OCI-LY7 (cell line): ENCODE measurements at regions not wholly inside any gene's neighbourhood (a gene's known extent, or its start where the extent isn't known, plus 50 kb on each side); places are given as distances from the start of the nearest gene placed in this dataset.

ENCODE experiments used
- BruUV-seq: library from RNA; stranded (reverse); fragments of 400-500 nt; replicated peaks from 2 replicates; lab custom pipeline; 2021; lab: Mats Ljungman, UMichigan
- CTCF ChIA-PET: fragments of 300-600 bp; sonication (Branson Sonifier 250); formaldehyde crosslinking; loops from one replicate; lab custom pipeline; 2022; ENCODE audit warnings: antibody characterized with exemption; ENCODE audit not compliant: unreplicated experiment; lab: Charles Lee
- POLR2A ChIA-PET: fragments of 300-600 bp; sonication (Branson Sonifier 250); formaldehyde crosslinking; loops from one replicate; lab custom pipeline; 2022; ENCODE audit warnings: antibody characterized with exemption; lab: Charles Lee
- DNase-seq: peaks from one replicate; pipeline ENCODE4 v3.0.0-alpha.2; 2015; ENCODE audit warnings: low spot score
- H2AFZ ChIP-seq: fragments of 200-600 bp; sonication (generic), shearing (Covaris generic); 2 replicates; pipeline ENCODE4 v1.6.1; 2014; ENCODE audit warnings: mild to moderate bottlenecking, antibody characterized with exemption, low read length, moderate library complexity
- H3K27ac ChIP-seq: fragments of 200-600 bp; sonication (generic); 2 replicates; pipeline ENCODE4 v1.5.1; 2014; ENCODE audit warnings: mixed run types, low read depth, mild to moderate bottlenecking, moderate library complexity, low read length, inconsistent platforms; ENCODE audit not compliant: poor library complexity, severe bottlenecking
- H3K36me3 ChIP-seq: fragments of 200-600 bp; sonication (generic); 2 replicates; pipeline ENCODE4 v1.6.1; 2014; ENCODE audit warnings: mild to moderate bottlenecking, antibody characterized with exemption, low read length, moderate library complexity, mixed read lengths; ENCODE audit not compliant: insufficient read depth
- H3K4me1 ChIP-seq: fragments of 200-600 bp; sonication (generic); 2 replicates; pipeline ENCODE4 v1.5.1; 2014; ENCODE audit warnings: mild to moderate bottlenecking, low read length; ENCODE audit not compliant: insufficient read depth, poor library complexity, severe bottlenecking
- H3K4me2 ChIP-seq: fragments of 200-600 bp; sonication (generic); 2 replicates; pipeline ENCODE4 v1.6.1; 2014; ENCODE audit warnings: mild to moderate bottlenecking, low read length
- H3K4me3 ChIP-seq: fragments of 200-600 bp; sonication (generic); 2 replicates; pipeline ENCODE4 v1.5.1; 2014; ENCODE audit warnings: mild to moderate bottlenecking, low read depth, low read length; ENCODE audit not compliant: poor library complexity, severe bottlenecking
- H3K79me2 ChIP-seq: fragments of 200-600 bp; sonication (generic); 2 replicates; pipeline ENCODE4 v1.6.1; 2016; ENCODE audit warnings: low read depth, mild to moderate bottlenecking, low read length, moderate library complexity, mixed read lengths; ENCODE audit not compliant: insufficient read depth
- H3K9me2 ChIP-seq: fragments of 200-600 bp; sonication (generic); 2 replicates; pipeline ENCODE4 v1.6.1; 2016; ENCODE audit warnings: mild to moderate bottlenecking, low read length, mixed read lengths; ENCODE audit not compliant: insufficient read depth
- H3K9me3 ChIP-seq: fragments of 200-600 bp; sonication (generic); 2 replicates; pipeline ENCODE4 v1.6.1; 2014; ENCODE audit warnings: mild to moderate bottlenecking, mixed run types, low read length, mixed read lengths
- H4K20me1 ChIP-seq: fragments of 200-600 bp; sonication (generic); 2 replicates; pipeline ENCODE4 v1.6.1; 2014; ENCODE audit warnings: mild to moderate bottlenecking, antibody characterized with exemption, low read length, moderate library complexity, mixed read lengths; ENCODE audit not compliant: insufficient read depth
- EZH2phosphoT487 ChIP-seq: fragments of 200-600 bp; sonication (generic); IDR thresholded peaks from 2 replicates; pipeline ENCODE4 v1.6.1; 2018; ENCODE audit warnings: low read depth, borderline replicate concordance, mild to moderate bottlenecking, mixed run types, antibody characterized with exemption, low read length, moderate library complexity, mixed read lengths
- intact Hi-C: fragments of 100-400 bp; cut with micrococcal nuclease; formaldehyde crosslinking; loops from one replicate; pipeline ENCODE4 v1.10.0; 2022; ENCODE audit not compliant: unreplicated experiment
- TF ChIP-seq, protein P1 (sequence below): fragments of 200-600 bp; sonication (generic); conservative IDR thresholded peaks from 2 replicates; pipeline ENCODE4 v1.5.1; 2014; ENCODE audit warnings: mild to moderate bottlenecking, antibody characterized with exemption, low read length, moderate library complexity, mixed read lengths

DNA sequence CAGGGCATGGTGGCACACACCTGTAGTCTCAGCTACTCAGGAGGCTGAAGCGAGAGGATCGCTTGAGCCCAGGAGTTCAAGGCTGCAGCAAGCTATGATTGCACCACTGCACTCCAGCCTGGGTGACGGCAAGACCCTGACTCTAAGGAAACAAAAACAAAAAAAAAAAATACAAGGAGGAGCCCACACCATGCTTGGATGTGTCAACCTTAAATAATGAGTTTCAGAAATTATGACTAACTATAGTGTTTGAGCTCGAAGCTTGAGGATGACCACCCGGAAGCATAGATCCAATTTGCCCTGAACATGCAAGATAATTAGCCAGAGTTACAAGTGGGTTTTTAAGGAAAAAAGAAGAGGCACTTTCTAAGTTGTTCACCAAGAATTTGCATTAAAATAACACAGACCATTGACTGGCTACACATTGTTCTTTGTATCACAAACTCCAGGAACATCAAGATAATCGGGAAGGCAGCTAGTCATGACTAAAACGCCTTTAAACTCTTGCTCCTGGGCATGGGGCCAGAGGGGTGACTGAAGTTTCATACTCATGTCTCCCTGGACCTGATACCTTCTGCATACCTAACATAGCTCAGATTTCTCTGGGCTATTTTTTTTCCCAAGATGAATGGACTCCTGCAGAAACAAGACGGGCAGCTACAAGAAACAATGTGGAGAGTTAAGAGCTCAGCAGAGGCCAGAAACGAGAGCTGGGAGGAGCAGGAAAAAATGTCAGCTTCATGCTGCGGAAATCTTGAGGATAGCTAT, 289.6 kb downstream of the PREX1 start:
- BruUV-seq = no TSS peak
- H3K4me2 ChIP-seq = no peak overlapping the region
- no peaks in the 10 kb centered on the region for H3K4me1 ChIP-seq
- TF ChIP-seq EZH2phosphoT487 = no peak
- TF ChIP-seq, protein P1, sequence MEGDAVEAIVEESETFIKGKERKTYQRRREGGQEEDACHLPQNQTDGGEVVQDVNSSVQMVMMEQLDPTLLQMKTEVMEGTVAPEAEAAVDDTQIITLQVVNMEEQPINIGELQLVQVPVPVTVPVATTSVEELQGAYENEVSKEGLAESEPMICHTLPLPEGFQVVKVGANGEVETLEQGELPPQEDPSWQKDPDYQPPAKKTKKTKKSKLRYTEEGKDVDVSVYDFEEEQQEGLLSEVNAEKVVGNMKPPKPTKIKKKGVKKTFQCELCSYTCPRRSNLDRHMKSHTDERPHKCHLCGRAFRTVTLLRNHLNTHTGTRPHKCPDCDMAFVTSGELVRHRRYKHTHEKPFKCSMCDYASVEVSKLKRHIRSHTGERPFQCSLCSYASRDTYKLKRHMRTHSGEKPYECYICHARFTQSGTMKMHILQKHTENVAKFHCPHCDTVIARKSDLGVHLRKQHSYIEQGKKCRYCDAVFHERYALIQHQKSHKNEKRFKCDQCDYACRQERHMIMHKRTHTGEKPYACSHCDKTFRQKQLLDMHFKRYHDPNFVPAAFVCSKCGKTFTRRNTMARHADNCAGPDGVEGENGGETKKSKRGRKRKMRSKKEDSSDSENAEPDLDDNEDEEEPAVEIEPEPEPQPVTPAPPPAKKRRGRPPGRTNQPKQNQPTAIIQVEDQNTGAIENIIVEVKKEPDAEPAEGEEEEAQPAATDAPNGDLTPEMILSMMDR = no peak
- no peaks in the 10 kb centered on the region for H3K9me2 ChIP-seq
- no peak overlapping the region for H3K4me3 ChIP-seq
- DNase-seq = no peak
- no peaks in the 10 kb centered on the region for H3K36me3 ChIP-seq
- H4K20me1 ChIP-seq = no peaks in the 10 kb centered on the region
- CTCF ChIA-PET = no interaction called here
- no peaks in the 10 kb centered on the region for H3K79me2 ChIP-seq
- no peak overlapping the region for H2AFZ ChIP-seq
- no peaks in the 10 kb centered on the region for H3K9me3 ChIP-seq
- no peak overlapping the region for H3K27ac ChIP-seq
- POLR2A ChIA-PET = no interaction called here
- intact Hi-C loops = no loop called here

- Histone ChIP-seq H3K4me3 (no peak overlapping the region), H3K4me1 (no peaks in the 10 kb centered on the region), H3K9me2 (no peaks in the 10 kb centered on the region), H4K20me1 (no peaks in the 10 kb centered on the region), H2AFZ (no peak overlapping the region), H3K79me2 (no peaks in the 10 kb centered on the region), H3K4me2 (no peak overlapping the region), H3K27ac (no peak overlapping the region), H3K36me3 (no peaks in the 10 kb centered on the region), H3K9me3 (no peaks in the 10 kb centered on the region)
- DNase-seq = no peak
- CTCF ChIA-PET = no interaction called here
- POLR2A ChIA-PET = no interaction called here
- intact Hi-C loops = no loop called here
- TF ChIP-seq, protein P1 = no peak
- no peak for TF ChIP-seq EZH2phosphoT487
- BruUV-seq = no TSS peak
Measured at GRCh38 chr20:48536206-48536605, 291.6 kb downstream of the PREX1 start.

GRCh38 chr20:48535556-48535955, 292.2 kb downstream of the PREX1 start:
- ChIA-PET CTCF (no interaction called here), POLR2A (no interaction called here)
- no peak for TF ChIP-seq EZH2phosphoT487
- TF ChIP-seq, protein P1 = no peak
- intact Hi-C loops = no loop called here
- H3K9me2 ChIP-seq = no peaks in the 10 kb centered on the region
- no peak overlapping the region for H3K4me3 ChIP-seq
- H4K20me1 ChIP-seq = no peaks in the 10 kb centered on the region
- no peaks in the 10 kb centered on the region for H3K9me3 ChIP-seq
- no peak overlapping the region for H3K27ac ChIP-seq
- BruUV-seq = no TSS peak
- H3K36me3 ChIP-seq = no peaks in the 10 kb centered on the region
- no peak overlapping the region for H3K4me2 ChIP-seq
- no peaks in the 10 kb centered on the region for H3K4me1 ChIP-seq
- H2AFZ ChIP-seq = no peak overlapping the region
- no peak for DNase-seq
- no peaks in the 10 kb centered on the region for H3K79me2 ChIP-seq
